ENCODE measurements at regions not wholly inside any gene's neighbourhood (a gene's known extent, or its start where the extent isn't known, plus 50 kb on each side); places are given as distances from the start of the nearest gene placed in this dataset.

DNA sequence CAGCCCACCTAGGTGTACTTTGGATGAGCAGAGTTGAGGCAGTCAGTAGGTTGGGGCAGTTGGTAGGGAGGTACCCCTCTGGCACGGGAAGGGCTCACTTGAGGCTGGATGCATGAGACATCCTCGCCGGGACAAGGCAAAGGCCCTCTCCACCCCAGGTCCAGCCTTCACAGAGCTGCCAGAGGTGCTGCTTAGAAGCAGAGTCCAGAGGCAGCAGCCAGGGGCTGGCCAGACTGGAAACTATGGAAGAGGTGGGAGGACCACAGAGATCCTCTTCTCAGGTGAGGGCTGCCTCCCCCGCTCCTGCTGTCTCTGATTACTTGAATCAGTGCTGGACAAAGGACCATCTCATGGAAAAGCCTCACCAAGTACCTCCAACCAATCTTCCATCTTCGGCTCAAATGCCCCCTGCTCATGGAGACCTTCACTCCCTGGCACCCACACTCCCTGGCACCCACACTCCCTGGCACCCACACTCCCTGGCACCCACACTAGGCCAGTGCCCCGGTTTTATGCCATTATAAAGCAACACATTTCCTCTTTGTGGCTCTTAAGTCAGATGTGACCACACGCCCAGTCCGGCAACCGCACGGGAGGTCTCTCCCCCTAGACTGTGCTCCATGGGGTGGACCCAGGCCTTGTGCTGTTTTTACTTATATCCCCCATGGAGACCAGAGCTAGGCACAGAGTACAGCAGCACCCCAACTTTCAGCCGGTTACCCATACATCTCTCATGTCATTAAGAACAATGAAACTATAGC is 100.1 kb downstream of the YTHDF1 start:
- 76 to 78% (median 76%) methylated on average over 10 to 11 of the region's 11 CpGs for WGBS, 3 donors
- peaks cover 0 to 9% (median 7%) of the 10 kb centered on the region in 3 donors for H3K27me3 ChIP-seq (ENCODE audit: control insufficient read depth in 3 of 3, insufficient read depth in 3 of 3, low read length in 3 of 3)
- DNase-seq (no peak), FAIRE-seq (no peak)
- H3K4me3 ChIP-seq (ENCODE audit: low read depth in 1 of 3, low read length in 3 of 3) = no peak overlapping the region
- no peaks in the 10 kb centered on the region for H3K36me3 ChIP-seq (ENCODE audit: control insufficient read depth in 3 of 3, insufficient read depth in 2 of 3, low read depth in 1 of 3, low read length in 3 of 3)
- H3K9me3 ChIP-seq (ENCODE audit: control insufficient read depth in 2 of 2, insufficient read depth in 1 of 2, low read depth in 1 of 2, low read length in 1 of 2) = peaks cover 0 to 3% of the 10 kb centered on the region in 2 donors
- no peak overlapping the region for H3K27ac ChIP-seq (ENCODE audit: low read depth in 1 of 3, low read length in 2 of 3)
- H3K4me1 ChIP-seq (ENCODE audit: control insufficient read depth in 3 of 3, insufficient read depth in 2 of 3, low read depth in 1 of 3, low read length in 2 of 3) = no peaks in the 10 kb centered on the region

- Histone ChIP-seq H3K9me3 (ENCODE audit: control insufficient read depth in 2 of 2, insufficient read depth in 1 of 2, low read depth in 1 of 2, low read length in 1 of 2) (peaks cover 0 to 4% of the 10 kb centered on the region in 2 donors), H3K27ac (ENCODE audit: low read depth in 1 of 3, low read length in 2 of 3) (no peak overlapping the region), H3K27me3 (ENCODE audit: control insufficient read depth in 3 of 3, insufficient read depth in 3 of 3, low read length in 3 of 3) (peaks cover 0 to 9% (median 7%) of the 10 kb centered on the region in 3 donors), H3K36me3 (ENCODE audit: control insufficient read depth in 3 of 3, insufficient read depth in 2 of 3, low read depth in 1 of 3, low read length in 3 of 3) (no peaks in the 10 kb centered on the region), H3K4me3 (ENCODE audit: low read depth in 1 of 3, low read length in 3 of 3) (no peak overlapping the region), H3K4me1 (ENCODE audit: control insufficient read depth in 3 of 3, insufficient read depth in 2 of 3, low read depth in 1 of 3, low read length in 2 of 3) (no peaks in the 10 kb centered on the region)
- no peak for FAIRE-seq
- DNase-seq = no peak
- 61 to 69% (median 61%) methylated on average over 16 of the region's 16 CpGs for WGBS, 3 donors
Measured at GRCh38 chr20:63114693-63115311, 101.1 kb downstream of the YTHDF1 start.

GRCh38 chr20:63114006-63114692 is 101.8 kb downstream of the YTHDF1 start:
- FAIRE-seq = no peak

DNA sequence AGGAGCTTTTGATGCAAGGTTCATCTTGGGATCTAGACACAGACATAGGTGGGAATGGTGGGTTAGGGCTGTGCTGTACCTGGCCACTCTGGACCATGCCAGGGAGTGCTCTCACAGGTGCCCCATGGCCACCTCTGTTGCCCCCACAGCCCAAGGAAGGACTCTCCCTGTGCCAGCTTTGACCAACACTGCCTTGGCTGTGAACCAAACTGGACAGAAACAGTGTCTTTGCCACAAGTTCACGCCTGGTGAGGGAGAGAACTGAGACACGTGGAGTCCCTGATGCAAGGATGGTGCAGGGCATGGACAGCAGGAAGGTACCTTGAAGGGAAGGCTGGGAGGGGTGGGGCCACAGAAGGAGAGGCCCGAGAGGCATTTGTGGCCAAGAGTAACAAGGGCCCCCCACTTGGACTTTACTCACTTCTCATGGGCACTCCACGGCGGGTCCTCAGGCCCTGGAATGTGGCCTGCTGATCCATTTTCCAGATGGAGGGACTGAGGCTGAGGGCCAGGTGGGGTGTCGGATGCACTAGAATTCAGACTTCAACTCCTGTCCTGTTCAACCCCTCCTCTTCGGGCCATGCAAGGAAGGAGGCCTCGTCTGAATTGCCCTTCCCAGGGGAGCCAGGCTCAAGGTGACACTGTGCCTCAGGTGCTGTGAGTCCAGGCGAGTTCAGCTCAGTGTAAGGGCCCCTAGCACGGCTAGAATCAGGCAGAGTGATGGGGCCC is 103.3 kb downstream of the YTHDF1 start:
- DNase-seq = no peak
- H3K27ac ChIP-seq (ENCODE audit: low read depth in 1 of 3, low read length in 2 of 3) = no peak overlapping the region
- H3K4me1 ChIP-seq (ENCODE audit: control insufficient read depth in 3 of 3, insufficient read depth in 2 of 3, low read depth in 1 of 3, low read length in 2 of 3) = no peaks in the 10 kb centered on the region
- H3K9me3 ChIP-seq (ENCODE audit: control insufficient read depth in 2 of 2, insufficient read depth in 1 of 2, low read depth in 1 of 2, low read length in 1 of 2) = peaks cover 0 to 11% of the 10 kb centered on the region in 2 donors
- FAIRE-seq = no peak
- no peak overlapping the region for H3K4me3 ChIP-seq (ENCODE audit: low read depth in 1 of 3, low read length in 3 of 3)
- no peaks in the 10 kb centered on the region for H3K36me3 ChIP-seq (ENCODE audit: control insufficient read depth in 3 of 3, insufficient read depth in 2 of 3, low read depth in 1 of 3, low read length in 3 of 3)
- 66 to 73% (median 68%) methylated on average over 10 of the region's 10 CpGs for WGBS, 3 donors
- H3K27me3 ChIP-seq (ENCODE audit: control insufficient read depth in 3 of 3, insufficient read depth in 3 of 3, low read length in 3 of 3) = peaks cover 0 to 12% (median 7%) of the 10 kb centered on the region in 3 donors

More at GRCh38 chr20:63114006-63114692, 101.8 kb downstream of the YTHDF1 start:
- Histone ChIP-seq H3K27ac (ENCODE audit: low read depth in 1 of 3, low read length in 2 of 3) (no peak overlapping the region), H3K36me3 (ENCODE audit: control insufficient read depth in 3 of 3, insufficient read depth in 2 of 3, low read depth in 1 of 3, low read length in 3 of 3) (no peaks in the 10 kb centered on the region), H3K9me3 (ENCODE audit: control insufficient read depth in 2 of 2, insufficient read depth in 1 of 2, low read depth in 1 of 2, low read length in 1 of 2) (peaks cover 0 to 4% of the 10 kb centered on the region in 2 donors), H3K27me3 (ENCODE audit: control insufficient read depth in 3 of 3, insufficient read depth in 3 of 3, low read length in 3 of 3) (peaks cover 0 to 9% (median 7%) of the 10 kb centered on the region in 3 donors), H3K4me1 (ENCODE audit: control insufficient read depth in 3 of 3, insufficient read depth in 2 of 3, low read depth in 1 of 3, low read length in 2 of 3) (no peaks in the 10 kb centered on the region), H3K4me3 (ENCODE audit: low read depth in 1 of 3, low read length in 3 of 3) (no peak overlapping the region)
- no peak for DNase-seq
- 63 to 64% (median 64%) methylated on average over 22 of the region's 22 CpGs for WGBS, 3 donors

GRCh38 chr20:63108247-63108646 is 101.5 kb upstream of the BHLHE23 start:
- Histone ChIP-seq H3K4me3 (ENCODE audit: low read depth in 1 of 3, low read length in 3 of 3) (no peak overlapping the region), H3K4me1 (ENCODE audit: control insufficient read depth in 3 of 3, insufficient read depth in 2 of 3, low read depth in 1 of 3, low read length in 2 of 3) (no peaks in the 10 kb centered on the region), H3K9me3 (ENCODE audit: control insufficient read depth in 2 of 2, insufficient read depth in 1 of 2, low read depth in 1 of 2, low read length in 1 of 2) (peaks cover 0 to 18% of the 10 kb centered on the region in 2 donors), H3K27me3 (ENCODE audit: control insufficient read depth in 3 of 3, insufficient read depth in 3 of 3, low read length in 3 of 3) (peaks cover 0 to 5% (median 4%) of the 10 kb centered on the region in 3 donors), H3K36me3 (ENCODE audit: control insufficient read depth in 3 of 3, insufficient read depth in 2 of 3, low read depth in 1 of 3, low read length in 3 of 3) (no peaks in the 10 kb centered on the region), H3K27ac (ENCODE audit: low read depth in 1 of 3, low read length in 2 of 3) (no peak overlapping the region)
- DNase-seq = no peak
- no peak for FAIRE-seq
- 84 to 90% (median 85%) methylated on average over 9 of the region's 9 CpGs for WGBS, 3 donors

DNA sequence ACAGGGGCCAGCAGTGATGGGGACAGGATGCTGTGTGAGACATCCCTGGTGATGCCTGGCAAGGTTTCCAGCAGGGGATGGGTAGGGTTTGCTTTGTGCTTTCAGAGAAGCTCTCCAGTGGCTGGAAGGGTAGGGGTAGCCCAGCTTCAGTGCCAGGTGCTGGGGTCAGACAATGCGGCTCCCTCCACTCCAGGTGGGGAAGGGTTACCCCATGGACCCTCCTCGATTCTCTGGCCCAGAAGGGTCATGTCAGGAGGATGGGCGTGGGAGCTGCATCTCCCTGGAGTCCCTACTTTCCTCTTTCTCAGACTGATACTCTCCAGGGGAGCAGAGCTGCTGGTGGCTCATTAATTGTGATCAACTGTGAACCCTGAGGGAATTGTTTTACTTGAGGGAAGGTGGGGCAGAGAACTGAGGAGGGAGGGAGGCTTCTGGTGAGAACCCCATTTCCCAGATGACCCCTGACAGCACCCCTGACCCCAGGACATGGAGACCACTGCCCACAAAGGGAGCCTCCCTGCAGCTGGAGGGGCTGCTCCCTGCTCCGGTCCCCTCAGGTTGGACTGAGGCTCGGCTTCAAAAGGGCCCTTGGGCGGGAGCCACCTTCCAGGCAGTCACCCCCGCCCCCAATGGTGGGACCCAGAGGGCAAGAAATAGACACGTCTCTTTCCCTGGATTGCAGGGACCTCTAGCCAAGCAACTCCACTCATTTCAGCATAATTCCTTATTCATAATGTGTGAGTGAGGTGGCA is 100.9 kb upstream of the BHLHE23 start:
- Histone ChIP-seq H3K4me3 (ENCODE audit: low read depth in 1 of 3, low read length in 3 of 3) (no peak overlapping the region), H3K9me3 (ENCODE audit: control insufficient read depth in 2 of 2, insufficient read depth in 1 of 2, low read depth in 1 of 2, low read length in 1 of 2) (peaks cover 0 to 18% of the 10 kb centered on the region in 2 donors), H3K27ac (ENCODE audit: low read depth in 1 of 3, low read length in 2 of 3) (no peak overlapping the region), H3K27me3 (ENCODE audit: control insufficient read depth in 3 of 3, insufficient read depth in 3 of 3, low read length in 3 of 3) (peaks cover 0 to 10% (median 4%) of the 10 kb centered on the region in 3 donors), H3K4me1 (ENCODE audit: control insufficient read depth in 3 of 3, insufficient read depth in 2 of 3, low read depth in 1 of 3, low read length in 2 of 3) (no peaks in the 10 kb centered on the region), H3K36me3 (ENCODE audit: control insufficient read depth in 3 of 3, insufficient read depth in 2 of 3, low read depth in 1 of 3, low read length in 3 of 3) (no peaks in the 10 kb centered on the region)
- DNase-seq (no peak), FAIRE-seq (no peak)
- WGBS, 3 donors = 66 to 73% (median 72%) methylated on average over 8 of the region's 8 CpGs

- no peak overlapping the region for H3K4me3 ChIP-seq (ENCODE audit: low read depth in 1 of 3, low read length in 3 of 3)
- FAIRE-seq = no peak
- 77 to 79% (median 78%) methylated on average over 16 of the region's 16 CpGs for WGBS, 3 donors
Measured at GRCh38 chr20:63106765-63107448, 100.1 kb upstream of the BHLHE23 start.

More at GRCh38 chr20:63106765-63107448, 100.1 kb upstream of the BHLHE23 start:
- peaks cover 0 to 12% (median 4%) of the 10 kb centered on the region in 3 donors for H3K27me3 ChIP-seq (ENCODE audit: control insufficient read depth in 3 of 3, insufficient read depth in 3 of 3, low read length in 3 of 3)
- H3K9me3 ChIP-seq (ENCODE audit: control insufficient read depth in 2 of 2, insufficient read depth in 1 of 2, low read depth in 1 of 2, low read length in 1 of 2) = peaks cover 0 to 18% of the 10 kb centered on the region in 2 donors
- H3K27ac ChIP-seq (ENCODE audit: low read depth in 1 of 3, low read length in 2 of 3) = no peak overlapping the region
- DNase-seq = no peak
- no peaks in the 10 kb centered on the region for H3K36me3 ChIP-seq (ENCODE audit: control insufficient read depth in 3 of 3, insufficient read depth in 2 of 3, low read depth in 1 of 3, low read length in 3 of 3)
- peaks cover 0 to 1% (median 0%) of the 10 kb centered on the region in 3 donors for H3K4me1 ChIP-seq (ENCODE audit: control insufficient read depth in 3 of 3, insufficient read depth in 2 of 3, low read depth in 1 of 3, low read length in 2 of 3)
